ENCODE measurements at regions not wholly inside any gene's neighbourhood (a gene's known extent, or its start where the extent isn't known, plus 50 kb on each side); places are given as distances from the start of the nearest gene placed in this dataset.

DNA sequence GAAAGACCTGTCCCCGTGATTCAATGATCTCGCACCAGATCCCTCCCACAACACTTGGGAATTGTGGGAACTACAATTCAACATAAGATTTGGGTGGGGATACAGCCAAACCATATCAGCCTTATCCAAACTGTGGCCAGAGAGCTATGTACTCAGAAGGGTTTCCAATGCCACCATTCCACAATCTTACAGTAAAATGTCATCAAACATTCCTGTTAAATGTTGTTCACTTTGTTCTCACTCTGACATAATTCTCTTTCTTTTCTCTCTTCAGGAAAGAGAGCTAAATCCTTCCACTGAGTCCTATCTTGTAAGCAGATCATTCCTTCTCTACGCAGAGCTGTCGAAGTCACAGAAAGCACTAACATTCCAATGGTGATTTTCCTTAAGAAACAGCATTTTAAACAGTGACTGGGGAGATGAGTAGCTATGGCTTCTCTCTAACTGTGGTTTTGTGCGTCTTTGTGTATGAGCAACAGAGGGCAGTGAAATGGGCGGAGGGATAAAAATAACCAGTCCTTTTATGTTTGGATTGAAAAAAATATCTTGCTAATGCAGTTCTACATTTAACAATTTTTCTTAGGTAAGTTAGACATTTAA lies 684.7 kb downstream of the EPHA4 start:
- TF ChIP-seq CTCF (conservative IDR thresholded peaks at IDR 0.05; ENCODE audit: low read depth, low read length) (no peak), EZH2 (IDR thresholded peaks at IDR 0.05; ENCODE audit: low read length, unreplicated experiment) (no peak), EZH2phosphoT487 (IDR thresholded peaks at IDR 0.05; ENCODE audit: borderline replicate concordance, low read length) (no peak)
